HepG2 (cell line): ENCODE measurements at regions not wholly inside any gene's neighbourhood (a gene's known extent, or its start where the extent isn't known, plus 50 kb on each side); places are given as distances from the start of the nearest gene placed in this dataset.

ENCODE experiments used
- BCL6 ChIP-seq: IDR thresholded peaks from 2 replicates; pipeline ENCODE4 v1.6.1; 2016; ENCODE audit warnings: missing genetic modification reagents, missing compliant biosample characterization
- HIVEP1 ChIP-seq: sonication (generic); formaldehyde crosslinking; IDR thresholded peaks from 2 replicates; pipeline ENCODE4 v1.4.0; 2020; ENCODE audit warnings: mild to moderate bottlenecking, missing genetic modification reagents
- IKZF1 ChIP-seq: fragments of 450-650 bp; IDR thresholded peaks from 2 replicates; pipeline ENCODE4 v1.7.1; 2016
- MED13 ChIP-seq: sonication (generic); formaldehyde crosslinking; IDR thresholded peaks from 2 replicates; pipeline ENCODE4 v1.5.0; 2020; ENCODE audit warnings: missing genetic modification reagents
- MIER3 ChIP-seq: IDR thresholded peaks from 2 replicates; pipeline ENCODE4 v1.6.1; 2016; ENCODE audit warnings: missing compliant biosample characterization, borderline replicate concordance
- NR2F6 ChIP-seq, 2 experiments: IDR thresholded peaks; 2 replicates each; pipeline ENCODE4 v1.6.1; 2016; ENCODE audit warnings: antibody characterized with exemption in 1 of 2, mild to moderate bottlenecking in 1 of 2
- PCBP1 ChIP-seq: fragments of 200-400 bp; formaldehyde crosslinking; IDR thresholded peaks from 2 replicates; pipeline ENCODE4 v1.6.1; 2017; ENCODE audit warnings: mild to moderate bottlenecking, low read depth, low read length, borderline replicate concordance
- RARG ChIP-seq: sonication (generic); formaldehyde crosslinking; IDR thresholded peaks from 2 replicates; pipeline ENCODE4 v1.4.0; 2020; ENCODE audit warnings: low read depth, mild to moderate bottlenecking, missing genetic modification reagents
- RORA ChIP-seq: sonication (generic); formaldehyde crosslinking; IDR thresholded peaks from 2 replicates; pipeline ENCODE4 v1.5.0; 2020; ENCODE audit warnings: mild to moderate bottlenecking, missing genetic modification reagents, moderate library complexity
- RXRA ChIP-seq: sonication (generic); formaldehyde crosslinking; IDR thresholded peaks from 2 replicates; pipeline ENCODE4 v1.5.1; 2020; ENCODE audit warnings: missing genetic modification reagents
- SATB2 ChIP-seq: sonication (generic); formaldehyde crosslinking; IDR thresholded peaks from 2 replicates; pipeline ENCODE4 v1.5.0; 2020; ENCODE audit warnings: missing genetic modification reagents
- SRSF4 ChIP-seq: fragments of 200-400 bp; formaldehyde crosslinking; IDR thresholded peaks from one replicate; pipeline ENCODE4 v1.6.1; 2018; ENCODE audit warnings: mild to moderate bottlenecking, low read depth, low read length, moderate library complexity; ENCODE audit not compliant: poor library complexity, severe bottlenecking
- ZFP1 ChIP-seq: IDR thresholded peaks from 2 replicates; pipeline ENCODE4 v1.6.1; 2016
- ZNF44 ChIP-seq: sonication (generic); formaldehyde crosslinking; IDR thresholded peaks from 2 replicates; pipeline ENCODE4 v1.5.1; 2020; ENCODE audit warnings: mild to moderate bottlenecking, missing genetic modification reagents
- ZNF567 ChIP-seq: sonication (generic); formaldehyde crosslinking; IDR thresholded peaks from 2 replicates; pipeline ENCODE4 v1.8.1; 2023; ENCODE audit warnings: mild to moderate bottlenecking, missing genetic modification reagents, borderline replicate concordance
- ZNF605 ChIP-seq: sonication (generic); formaldehyde crosslinking; IDR thresholded peaks from 2 replicates; pipeline ENCODE4 v1.8.0; 2022; ENCODE audit warnings: mild to moderate bottlenecking, missing genetic modification reagents
- ZSCAN9 ChIP-seq: IDR thresholded peaks from 2 replicates; pipeline ENCODE4 v1.6.1; 2016; ENCODE audit warnings: borderline replicate concordance
- TF ChIP-seq, protein P1 (sequence below): sonication (generic); formaldehyde crosslinking; IDR thresholded peaks from 2 replicates; pipeline ENCODE4 v1.5.0; 2020; ENCODE audit warnings: missing genetic modification reagents
- TF ChIP-seq, protein P2 (sequence below): IDR thresholded peaks from 2 replicates; pipeline ENCODE4 v1.6.1; 2012; ENCODE audit warnings: low read length, improper control_type of control experiment
- TF ChIP-seq, protein P3 (sequence below): IDR thresholded peaks from 2 replicates; pipeline ENCODE4 v1.6.1; 2016; ENCODE audit warnings: low read depth, borderline replicate concordance
- TF ChIP-seq, protein P4 (sequence below): sonication (generic); formaldehyde crosslinking; IDR thresholded peaks from 2 replicates; pipeline ENCODE4 v1.8.0; 2023; ENCODE audit warnings: mild to moderate bottlenecking, missing genetic modification reagents

DNA sequence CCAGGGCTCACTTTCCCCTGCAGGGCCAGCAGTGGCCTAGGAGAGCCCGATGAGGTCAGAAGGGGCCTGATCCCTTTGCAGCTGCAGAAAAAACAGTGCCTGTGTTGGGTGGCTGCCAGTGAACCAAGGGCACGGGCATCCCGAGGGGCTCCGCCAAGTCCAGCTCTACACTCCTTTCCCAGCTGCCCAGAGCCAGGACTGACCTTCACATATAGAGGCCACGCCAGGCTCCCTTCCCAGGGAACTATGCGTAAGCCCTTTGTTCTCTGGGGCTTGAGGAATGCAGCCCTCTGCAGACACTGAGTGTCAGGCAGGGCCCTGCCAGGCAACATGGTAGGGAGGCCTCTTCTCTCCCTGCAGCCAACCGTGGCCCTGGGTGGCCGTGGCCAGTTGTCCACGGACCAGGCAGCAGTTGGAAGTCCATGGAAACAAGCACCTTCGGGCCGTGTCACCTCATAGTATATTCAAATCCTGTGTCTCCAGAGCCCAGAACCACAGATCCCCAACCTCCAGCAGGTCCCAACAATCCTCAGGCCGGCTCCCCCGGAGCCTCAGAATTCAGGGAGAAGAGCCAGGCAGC lies 194.0 kb downstream of the NPHP4 start (continued):
- TF ChIP-seq BCL6 (0 out of 2 replicates have a peak, but pooled peaks have one; percentile 19), ZNF605 (CRISPR knock-in tag) (no peak), SRSF4 (no peak), ZNF44 (CRISPR knock-in tag) (no peak), MED13 (no peak), MIER3 (no peak), HIVEP1 (CRISPR knock-in tag) (no peak), NR2F6 (IDR thresholded peaks at IDR 0.05) (peak; percentile 24; the same call in 1 of the 2 replicates), NR2F6 (CRISPR knock-in tag; IDR thresholded peaks at IDR 0.05) (peak; percentile 47; the same call in 1 of the 2 replicates), IKZF1 (no peak), PCBP1 (no peak), RARG (CRISPR knock-in tag) (no peak), ZSCAN9 (CRISPR knock-in tag) (no peak), RORA (CRISPR knock-in tag) (no peak), SATB2 (CRISPR knock-in tag) (no peak), ZNF567 (no peak), ZFP1 (CRISPR knock-in tag) (no peak), RXRA (peak; percentile 49; the same call in 1 of the 2 replicates)
- TF ChIP-seq, protein P1, sequence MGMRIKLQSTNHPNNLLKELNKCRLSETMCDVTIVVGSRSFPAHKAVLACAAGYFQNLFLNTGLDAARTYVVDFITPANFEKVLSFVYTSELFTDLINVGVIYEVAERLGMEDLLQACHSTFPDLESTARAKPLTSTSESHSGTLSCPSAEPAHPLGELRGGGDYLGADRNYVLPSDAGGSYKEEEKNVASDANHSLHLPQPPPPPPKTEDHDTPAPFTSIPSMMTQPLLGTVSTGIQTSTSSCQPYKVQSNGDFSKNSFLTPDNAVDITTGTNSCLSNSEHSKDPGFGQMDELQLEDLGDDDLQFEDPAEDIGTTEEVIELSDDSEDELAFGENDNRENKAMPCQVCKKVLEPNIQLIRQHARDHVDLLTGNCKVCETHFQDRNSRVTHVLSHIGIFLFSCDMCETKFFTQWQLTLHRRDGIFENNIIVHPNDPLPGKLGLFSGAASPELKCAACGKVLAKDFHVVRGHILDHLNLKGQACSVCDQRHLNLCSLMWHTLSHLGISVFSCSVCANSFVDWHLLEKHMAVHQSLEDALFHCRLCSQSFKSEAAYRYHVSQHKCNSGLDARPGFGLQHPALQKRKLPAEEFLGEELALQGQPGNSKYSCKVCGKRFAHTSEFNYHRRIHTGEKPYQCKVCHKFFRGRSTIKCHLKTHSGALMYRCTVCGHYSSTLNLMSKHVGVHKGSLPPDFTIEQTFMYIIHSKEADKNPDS (CRISPR knock-in tag): no peak
- TF ChIP-seq, protein P2, sequence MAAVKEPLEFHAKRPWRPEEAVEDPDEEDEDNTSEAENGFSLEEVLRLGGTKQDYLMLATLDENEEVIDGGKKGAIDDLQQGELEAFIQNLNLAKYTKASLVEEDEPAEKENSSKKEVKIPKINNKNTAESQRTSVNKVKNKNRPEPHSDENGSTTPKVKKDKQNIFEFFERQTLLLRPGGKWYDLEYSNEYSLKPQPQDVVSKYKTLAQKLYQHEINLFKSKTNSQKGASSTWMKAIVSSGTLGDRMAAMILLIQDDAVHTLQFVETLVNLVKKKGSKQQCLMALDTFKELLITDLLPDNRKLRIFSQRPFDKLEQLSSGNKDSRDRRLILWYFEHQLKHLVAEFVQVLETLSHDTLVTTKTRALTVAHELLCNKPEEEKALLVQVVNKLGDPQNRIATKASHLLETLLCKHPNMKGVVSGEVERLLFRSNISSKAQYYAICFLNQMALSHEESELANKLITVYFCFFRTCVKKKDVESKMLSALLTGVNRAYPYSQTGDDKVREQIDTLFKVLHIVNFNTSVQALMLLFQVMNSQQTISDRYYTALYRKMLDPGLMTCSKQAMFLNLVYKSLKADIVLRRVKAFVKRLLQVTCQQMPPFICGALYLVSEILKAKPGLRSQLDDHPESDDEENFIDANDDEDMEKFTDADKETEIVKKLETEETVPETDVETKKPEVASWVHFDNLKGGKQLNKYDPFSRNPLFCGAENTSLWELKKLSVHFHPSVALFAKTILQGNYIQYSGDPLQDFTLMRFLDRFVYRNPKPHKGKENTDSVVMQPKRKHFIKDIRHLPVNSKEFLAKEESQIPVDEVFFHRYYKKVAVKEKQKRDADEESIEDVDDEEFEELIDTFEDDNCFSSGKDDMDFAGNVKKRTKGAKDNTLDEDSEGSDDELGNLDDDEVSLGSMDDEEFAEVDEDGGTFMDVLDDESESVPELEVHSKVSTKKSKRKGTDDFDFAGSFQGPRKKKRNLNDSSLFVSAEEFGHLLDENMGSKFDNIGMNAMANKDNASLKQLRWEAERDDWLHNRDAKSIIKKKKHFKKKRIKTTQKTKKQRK: no peak
- TF ChIP-seq, protein P3, sequence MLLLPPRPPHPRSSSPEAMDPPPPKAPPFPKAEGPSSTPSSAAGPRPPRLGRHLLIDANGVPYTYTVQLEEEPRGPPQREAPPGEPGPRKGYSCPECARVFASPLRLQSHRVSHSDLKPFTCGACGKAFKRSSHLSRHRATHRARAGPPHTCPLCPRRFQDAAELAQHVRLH (CRISPR knock-in tag): no peak
- TF ChIP-seq, protein P4, sequence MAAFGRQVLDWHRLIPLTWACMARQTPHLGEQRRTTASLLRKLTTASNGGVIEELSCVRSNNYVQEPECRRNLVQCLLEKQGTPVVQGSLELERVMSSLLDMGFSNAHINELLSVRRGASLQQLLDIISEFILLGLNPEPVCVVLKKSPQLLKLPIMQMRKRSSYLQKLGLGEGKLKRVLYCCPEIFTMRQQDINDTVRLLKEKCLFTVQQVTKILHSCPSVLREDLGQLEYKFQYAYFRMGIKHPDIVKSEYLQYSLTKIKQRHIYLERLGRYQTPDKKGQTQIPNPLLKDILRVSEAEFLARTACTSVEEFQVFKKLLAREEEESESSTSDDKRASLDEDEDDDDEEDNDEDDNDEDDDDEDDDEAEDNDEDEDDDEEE: no peak
